Mesenchymal stem cell (in vitro differentiated cells and primary cell): ENCODE measurements at regions not wholly inside any gene's neighbourhood (a gene's known extent, or its start where the extent isn't known, plus 50 kb on each side); places are given as distances from the start of the nearest gene placed in this dataset.
"Not testable (repeated sequence)": the region's sequence is repeated elsewhere in the genome, so short reads cannot be mapped to it uniquely, and the experiment has no call there.

Experiments
- DNase-seq: peaks from one replicate; pipeline ENCODE4 v3.0.0-alpha.2; 2013
- H2AFZ ChIP-seq: one replicate; pipeline ENCODE4 v1.6.1; 2013; ENCODE audit warnings: low read depth, mild to moderate bottlenecking, control low read depth, inconsistent platforms, low read length, moderate library complexity
- H2AK5ac ChIP-seq: 2 replicates; pipeline ENCODE4 v1.6.1; 2013; ENCODE audit warnings: low read length, moderate library complexity, mild to moderate bottlenecking, inconsistent platforms; ENCODE audit not compliant: severe bottlenecking
- H2BK120ac ChIP-seq: one replicate; pipeline ENCODE4 v1.6.1; 2013; ENCODE audit warnings: low read depth, mild to moderate bottlenecking, inconsistent platforms, low read length, moderate library complexity
- H2BK12ac ChIP-seq, 2 experiments: one replicate each; pipeline ENCODE4 v1.6.1; 2013; ENCODE audit warnings: inconsistent platforms in 2 of 2, low read length in 2 of 2, mild to moderate bottlenecking in 2 of 2, moderate library complexity in 2 of 2, control low read depth in 1 of 2
- H2BK15ac ChIP-seq: one replicate; pipeline ENCODE4 v1.6.1; 2013; ENCODE audit warnings: mild to moderate bottlenecking, low read depth, inconsistent platforms; ENCODE audit not compliant: poor library complexity, severe bottlenecking
- H2BK5ac ChIP-seq: 2 replicates; pipeline ENCODE4 v1.6.1; 2013; ENCODE audit warnings: low read depth, mild to moderate bottlenecking, low read length, control low read depth, inconsistent platforms; ENCODE audit not compliant: poor library complexity, severe bottlenecking
- H3K14ac ChIP-seq, 2 experiments: one replicate each; pipeline ENCODE4 v1.6.1; 2013; ENCODE audit warnings: inconsistent platforms in 2 of 2, low read length in 2 of 2, control low read depth in 1 of 2, mild to moderate bottlenecking in 1 of 2, moderate library complexity in 1 of 2
- H3K18ac ChIP-seq, 2 experiments: one replicate each; pipeline ENCODE4 v1.6.1; 2013; ENCODE audit warnings: inconsistent platforms in 2 of 2, low read length in 2 of 2, control low read depth in 1 of 2, low read depth in 1 of 2, mild to moderate bottlenecking in 1 of 2
- H3K23ac ChIP-seq, 2 experiments: one replicate each; pipeline ENCODE4 v1.6.1; 2013; ENCODE audit warnings: inconsistent platforms in 2 of 2, low read length in 2 of 2, mild to moderate bottlenecking in 2 of 2, moderate library complexity in 2 of 2, control low read depth in 1 of 2
- H3K27ac ChIP-seq: 2 replicates; pipeline ENCODE4 v1.5.1; 2013; ENCODE audit warnings: mild to moderate bottlenecking, moderate library complexity, low read length, control low read depth, inconsistent platforms; ENCODE audit not compliant: poor library complexity, severe bottlenecking
- H3K27me3 ChIP-seq, 2 experiments: 2 replicates each; pipeline versions ENCODE4 v1.6.1 to v1.7.0; 2013; ENCODE audit warnings: low read length in 2 of 2, mild to moderate bottlenecking in 2 of 2, moderate library complexity in 2 of 2, control low read depth in 1 of 2, inconsistent platforms in 1 of 2; ENCODE audit not compliant: control insufficient read depth in 1 of 2, insufficient read depth in 1 of 2
- H3K36me3 ChIP-seq, 2 experiments: 2 replicates each; pipeline versions ENCODE4 v1.6.1 to v1.7.0; 2013; ENCODE audit warnings: low read length in 2 of 2, control low read depth in 1 of 2, inconsistent platforms in 1 of 2, low read depth in 1 of 2, mild to moderate bottlenecking in 1 of 2; ENCODE audit not compliant: insufficient read depth in 2 of 2, control insufficient read depth in 1 of 2
- H3K4ac ChIP-seq, 2 experiments: one replicate each; pipeline ENCODE4 v1.6.1; 2013; ENCODE audit warnings: inconsistent platforms in 2 of 2, low read length in 2 of 2, mild to moderate bottlenecking in 2 of 2, moderate library complexity in 2 of 2, control low read depth in 1 of 2, low read depth in 1 of 2
- H3K4me1 ChIP-seq: 2 replicates; pipeline ENCODE4 v1.6.1; 2013; ENCODE audit warnings: low read depth, low read length, control low read depth; ENCODE audit not compliant: control insufficient read depth, insufficient read depth
- H3K4me2 ChIP-seq: 2 replicates; pipeline ENCODE4 v1.6.1; 2013; ENCODE audit warnings: low read length, mild to moderate bottlenecking, inconsistent platforms; ENCODE audit not compliant: poor library complexity, severe bottlenecking
- H3K4me3 ChIP-seq, 2 experiments: 2 replicates each; pipeline versions ENCODE4 v1.5.1 to v1.7.0; 2013; ENCODE audit warnings: low read length in 2 of 2, mild to moderate bottlenecking in 2 of 2, control low read depth in 1 of 2, low read depth in 1 of 2; ENCODE audit not compliant: insufficient read depth in 1 of 2
- H3K79me1 ChIP-seq: replicated peaks from 2 replicates; pipeline ENCODE4 v1.6.1; 2013; ENCODE audit warnings: mild to moderate bottlenecking, control low read depth, low read length, inconsistent platforms; ENCODE audit not compliant: poor library complexity, severe bottlenecking
- H3K9ac ChIP-seq: 2 replicates; pipeline ENCODE4 v1.7.0; 2013; ENCODE audit warnings: mild to moderate bottlenecking, low read length, moderate library complexity
- H3K9me3 ChIP-seq: 2 replicates; pipeline ENCODE4 v1.7.0; 2013; ENCODE audit warnings: mild to moderate bottlenecking, low read length; ENCODE audit not compliant: control insufficient read depth
- H4K8ac ChIP-seq: one replicate; pipeline ENCODE4 v1.6.1; 2013; ENCODE audit warnings: inconsistent platforms, mild to moderate bottlenecking, low read length, moderate library complexity
- H4K91ac ChIP-seq: one replicate; pipeline ENCODE4 v1.6.1; 2013; ENCODE audit warnings: mild to moderate bottlenecking, low read length, inconsistent platforms
- WGBS: methylation state at CpG from one replicate; pipeline ENCODE4 v1.1.7; 2013; ENCODE audit warnings: mixed read lengths; 5-methylcytosine and 5-hydroxymethylcytosine counted together

DNA sequence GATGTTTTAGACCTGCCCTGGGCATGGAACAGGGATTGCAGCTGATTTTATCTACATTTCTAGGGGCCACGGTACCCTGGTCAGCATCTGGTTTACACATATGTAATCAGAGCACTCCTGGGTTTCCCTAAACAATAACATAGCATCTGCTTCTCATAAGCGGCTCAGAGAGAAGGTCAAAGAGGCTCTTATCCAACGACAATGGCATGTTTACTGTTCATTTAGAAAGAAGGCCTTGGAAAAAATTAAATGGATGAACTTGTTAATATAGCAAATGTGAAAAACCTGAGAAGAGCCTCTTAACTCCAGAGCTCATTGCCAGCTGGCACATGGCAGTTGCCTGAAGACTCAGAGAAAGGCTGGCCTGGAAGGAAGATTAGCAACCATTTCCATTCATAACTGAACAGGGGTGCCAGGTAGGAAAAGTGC lies 202.8 kb upstream of the THUMPD2 start:
- Histone ChIP-seq H3K27me3 (no peaks in the 10 kb centered on the region), H2BK15ac (no peak overlapping the region), H4K91ac (no peak overlapping the region), H3K9ac (no peak overlapping the region), H3K27ac (no peak overlapping the region), H2BK12ac (no peak overlapping the region), H2AFZ (no peak overlapping the region), H3K23ac (no peak overlapping the region), H3K79me1 (no peaks in the 10 kb centered on the region), H2BK120ac (no peak overlapping the region), H3K4me1 (no peaks in the 10 kb centered on the region), H3K4ac (no peak overlapping the region), H2AK5ac (no peak overlapping the region), H3K14ac (no peak overlapping the region), H4K8ac (no peak overlapping the region), H3K4me3 (no peak overlapping the region), H3K36me3 (no peaks in the 10 kb centered on the region), H3K18ac (no peak overlapping the region), H3K4me2 (no peak overlapping the region), H3K9me3 (no peaks in the 10 kb centered on the region), H2BK5ac (no peak overlapping the region)
- 83% methylated on average over 3 of the region's 3 CpGs for WGBS
- DNase-seq = no peak

DNA sequence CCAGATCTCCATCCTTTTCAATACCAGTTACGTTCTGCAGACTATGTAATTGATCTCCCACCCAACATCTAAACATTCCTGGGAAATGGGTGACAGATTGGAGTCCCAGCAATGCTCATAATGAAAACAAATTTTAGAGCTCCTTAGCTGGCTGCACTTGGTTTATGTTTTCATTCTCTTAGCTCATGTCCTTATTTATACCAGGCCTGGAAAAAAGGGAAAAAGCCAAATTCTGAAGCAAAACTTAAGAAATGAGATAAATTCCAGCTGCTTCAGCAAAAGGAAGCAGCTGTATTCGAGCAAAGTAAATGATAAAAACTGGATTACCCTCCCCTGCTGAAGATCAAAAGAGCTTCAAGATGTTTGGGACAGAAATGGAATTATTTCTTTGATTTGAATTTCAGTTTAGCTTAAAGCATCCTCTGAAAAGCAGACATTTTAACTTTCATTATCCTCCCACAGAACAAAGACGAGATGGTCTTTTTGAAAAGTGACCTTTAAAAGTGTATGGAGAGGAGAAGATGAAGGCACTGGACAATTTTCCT lies 196.5 kb upstream of the THUMPD2 start:
- 79% methylated on average over 2 of the region's 3 CpGs for WGBS

DNA sequence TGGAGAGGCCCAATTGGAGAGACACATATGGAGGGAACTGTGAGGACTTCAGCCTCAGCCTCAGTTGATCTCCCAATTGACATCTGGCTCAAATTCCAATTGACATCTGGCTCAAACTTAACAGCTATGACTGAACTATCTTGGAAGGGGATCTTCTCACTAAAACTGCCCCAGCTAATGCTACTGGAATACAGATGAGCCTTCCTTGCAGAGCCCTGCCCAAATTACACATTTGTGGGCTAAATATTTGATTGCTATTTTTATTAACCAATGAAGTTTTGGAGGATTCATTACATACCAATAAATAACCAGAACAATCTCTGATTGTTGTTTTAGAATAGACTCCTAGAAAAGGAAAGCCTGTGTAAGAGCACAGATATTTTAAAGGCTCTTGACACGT lies 189.0 kb upstream of the THUMPD2 start:
- Histone ChIP-seq H3K18ac (no peak overlapping the region), H3K4ac (no peak overlapping the region), H2BK5ac (no peak overlapping the region), H2AK5ac (no peak overlapping the region), H3K9ac (no peak overlapping the region), H4K8ac (no peak overlapping the region), H3K27ac (no peak overlapping the region), H3K23ac (no peak overlapping the region), H3K4me1 (no peaks in the 10 kb centered on the region), H2BK12ac (no peak overlapping the region), H2AFZ (no peak overlapping the region), H2BK120ac (no peak overlapping the region), H4K91ac (no peak overlapping the region), H3K14ac (no peak overlapping the region), H3K4me2 (no peak overlapping the region), H3K36me3 (no peaks in the 10 kb centered on the region), H3K79me1 (no peaks in the 10 kb centered on the region), H3K4me3 (no peak overlapping the region), H3K9me3 (peaks cover 7% of the 10 kb centered on the region), H2BK15ac (no peak overlapping the region), H3K27me3 (no peaks in the 10 kb centered on the region)
- no peak for DNase-seq
- 67% methylated on average over 1 of the region's 1 CpG for WGBS

More for the DNA sequence above, 196.5 kb upstream of the THUMPD2 start:
- Histone ChIP-seq H3K9me3 (no peaks in the 10 kb centered on the region), H3K4me3 (no peak overlapping the region), H2BK5ac (no peak overlapping the region), H4K8ac (no peak overlapping the region), H2BK120ac (no peak overlapping the region), H4K91ac (no peak overlapping the region), H2AFZ (no peak overlapping the region), H2BK15ac (no peak overlapping the region), H3K4me2 (no peak overlapping the region), H3K23ac (no peak overlapping the region), H2AK5ac (no peak overlapping the region), H3K79me1 (no peaks in the 10 kb centered on the region), H3K27ac (no peak overlapping the region), H3K4ac (no peak overlapping the region), H3K9ac (no peak overlapping the region), H3K36me3 (no peaks in the 10 kb centered on the region), H2BK12ac (no peak overlapping the region), H3K27me3 (no peaks in the 10 kb centered on the region), H3K4me1 (no peaks in the 10 kb centered on the region), H3K18ac (no peak overlapping the region), H3K14ac (no peak overlapping the region)
- no peak for DNase-seq

GRCh38 chr2:39960681-39961080 lies 181.6 kb upstream of the THUMPD2 start:
- not testable (repeated sequence) for H2BK15ac ChIP-seq, H3K27me3 ChIP-seq, H3K36me3 ChIP-seq, H2BK5ac ChIP-seq, H3K27ac ChIP-seq, H3K4me1 ChIP-seq, H4K91ac ChIP-seq, DNase-seq, H3K4ac ChIP-seq, H3K14ac ChIP-seq, H3K23ac ChIP-seq, H3K9ac ChIP-seq, H2AFZ ChIP-seq, H3K4me2 ChIP-seq, H3K9me3 ChIP-seq, H2BK12ac ChIP-seq, H4K8ac ChIP-seq, H3K79me1 ChIP-seq, H3K18ac ChIP-seq, H2AK5ac ChIP-seq, H2BK120ac ChIP-seq, H3K4me3 ChIP-seq
- 79% methylated on average over 7 of the region's 7 CpGs for WGBS
